Kidney epithelial cell (primary cell): ENCODE measurements at regions not wholly inside any gene's neighbourhood (a gene's known extent, or its start where the extent isn't known, plus 50 kb on each side); places are given as distances from the start of the nearest gene placed in this dataset.

Experiments
- DNase-seq: peaks from one replicate; pipeline ENCODE4 v3.0.0-alpha.2; 2010; ENCODE audit warnings: low read depth
- H3K27me3 ChIP-seq: 2 replicates; pipeline ENCODE4 v1.6.0; 2011; ENCODE audit warnings: low read length; ENCODE audit not compliant: control insufficient read depth, insufficient read depth
- H3K36me3 ChIP-seq: 2 replicates; pipeline ENCODE4 v1.5.1; 2011; ENCODE audit warnings: low read length; ENCODE audit not compliant: control insufficient read depth, insufficient read depth
- H3K4me3 ChIP-seq: 2 replicates; pipeline ENCODE4 v1.5.1; 2011; ENCODE audit warnings: low read depth, mild to moderate bottlenecking, control low read depth, low read length
- TF ChIP-seq, protein P1 (sequence below): IDR thresholded peaks from 2 replicates; pipeline ENCODE4 v1.5.1; 2011; ENCODE audit warnings: mild to moderate bottlenecking, moderate library complexity, low read length, control low read depth, inconsistent platforms; ENCODE audit not compliant: insufficient read depth, poor library complexity, severe bottlenecking

DNA sequence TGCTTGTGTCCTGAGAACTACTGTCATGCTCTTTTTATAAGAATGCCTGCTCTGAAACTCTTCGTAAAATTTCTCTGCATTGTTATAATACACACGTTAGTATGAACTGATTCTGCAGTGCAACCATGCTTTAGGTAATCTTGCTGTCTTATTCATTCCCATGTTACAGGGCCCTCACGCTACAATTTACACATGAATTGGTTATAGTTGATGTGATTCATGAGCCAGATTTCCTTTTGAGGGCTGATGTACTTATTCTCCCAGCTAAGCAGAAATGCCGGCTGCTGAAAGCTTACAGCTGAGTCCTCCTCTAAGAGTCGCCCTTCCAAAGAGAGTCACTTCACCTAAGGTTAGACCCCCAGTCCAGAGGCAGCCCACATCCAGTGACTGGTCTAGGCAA, 233.5 kb upstream of the PCSK5 start:
- Histone ChIP-seq H3K36me3 (no peaks in the 10 kb centered on the region), H3K27me3 (no peaks in the 10 kb centered on the region), H3K4me3 (no peak overlapping the region)
- no peak for DNase-seq
- TF ChIP-seq, protein P1, sequence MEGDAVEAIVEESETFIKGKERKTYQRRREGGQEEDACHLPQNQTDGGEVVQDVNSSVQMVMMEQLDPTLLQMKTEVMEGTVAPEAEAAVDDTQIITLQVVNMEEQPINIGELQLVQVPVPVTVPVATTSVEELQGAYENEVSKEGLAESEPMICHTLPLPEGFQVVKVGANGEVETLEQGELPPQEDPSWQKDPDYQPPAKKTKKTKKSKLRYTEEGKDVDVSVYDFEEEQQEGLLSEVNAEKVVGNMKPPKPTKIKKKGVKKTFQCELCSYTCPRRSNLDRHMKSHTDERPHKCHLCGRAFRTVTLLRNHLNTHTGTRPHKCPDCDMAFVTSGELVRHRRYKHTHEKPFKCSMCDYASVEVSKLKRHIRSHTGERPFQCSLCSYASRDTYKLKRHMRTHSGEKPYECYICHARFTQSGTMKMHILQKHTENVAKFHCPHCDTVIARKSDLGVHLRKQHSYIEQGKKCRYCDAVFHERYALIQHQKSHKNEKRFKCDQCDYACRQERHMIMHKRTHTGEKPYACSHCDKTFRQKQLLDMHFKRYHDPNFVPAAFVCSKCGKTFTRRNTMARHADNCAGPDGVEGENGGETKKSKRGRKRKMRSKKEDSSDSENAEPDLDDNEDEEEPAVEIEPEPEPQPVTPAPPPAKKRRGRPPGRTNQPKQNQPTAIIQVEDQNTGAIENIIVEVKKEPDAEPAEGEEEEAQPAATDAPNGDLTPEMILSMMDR: no peak

DNA sequence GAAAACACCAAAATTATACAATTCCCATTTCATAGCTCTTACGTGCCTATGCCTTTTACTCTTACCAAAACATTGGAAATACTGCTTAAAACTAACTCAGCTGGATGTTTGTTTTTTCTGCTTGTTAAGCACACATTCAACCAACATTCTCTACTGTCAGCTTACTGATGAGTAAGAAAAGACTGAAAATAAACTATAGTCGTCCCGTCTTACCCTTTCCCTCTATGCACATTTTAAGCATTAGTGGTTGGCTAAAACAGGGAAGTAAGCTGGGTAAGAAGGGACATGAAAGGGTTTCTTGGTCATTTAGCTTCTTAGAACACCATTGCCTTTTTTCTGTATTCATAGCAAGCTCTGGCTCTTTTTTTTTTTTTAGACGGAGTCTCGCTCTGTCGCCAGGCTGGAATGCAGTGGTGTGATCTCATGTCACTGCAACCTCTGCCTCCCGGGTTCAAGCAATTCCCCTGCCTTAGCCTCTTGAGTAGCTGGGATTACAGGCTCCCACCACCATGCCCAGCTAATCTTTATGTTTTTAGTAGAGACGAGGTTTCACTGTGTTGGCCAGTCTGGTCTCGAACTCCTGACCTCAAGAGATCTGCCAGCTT, 232.1 kb upstream of the PCSK5 start:
- peak; percentile 14 for DNase-seq
- TF ChIP-seq, protein P1: no peak
- Histone ChIP-seq H3K36me3 (no peaks in the 10 kb centered on the region), H3K4me3 (no peak overlapping the region), H3K27me3 (no peaks in the 10 kb centered on the region)

DNA sequence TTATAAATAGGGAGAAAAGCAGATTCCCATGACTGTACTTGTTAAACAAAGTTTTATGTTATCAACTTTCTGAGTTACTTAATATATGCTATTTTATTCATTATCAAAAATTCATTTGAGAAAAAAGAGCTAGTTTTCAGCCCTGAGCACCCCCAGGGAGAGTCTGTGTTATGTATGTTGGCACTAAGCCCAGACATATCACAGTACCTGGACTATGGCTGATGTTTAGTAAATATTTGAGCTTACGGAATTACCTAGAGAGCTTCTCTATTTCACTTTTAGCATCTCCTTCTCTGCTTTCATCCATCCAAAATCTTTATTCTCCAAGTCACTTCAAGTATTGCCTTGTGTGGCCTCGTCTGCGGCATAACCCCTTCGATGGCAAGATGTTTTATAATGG, 225.9 kb upstream of the PCSK5 start:
- TF ChIP-seq, protein P1: no peak
- DNase-seq: no peak
- Histone ChIP-seq H3K36me3 (no peaks in the 10 kb centered on the region), H3K27me3 (no peaks in the 10 kb centered on the region), H3K4me3 (no peak overlapping the region)

DNA sequence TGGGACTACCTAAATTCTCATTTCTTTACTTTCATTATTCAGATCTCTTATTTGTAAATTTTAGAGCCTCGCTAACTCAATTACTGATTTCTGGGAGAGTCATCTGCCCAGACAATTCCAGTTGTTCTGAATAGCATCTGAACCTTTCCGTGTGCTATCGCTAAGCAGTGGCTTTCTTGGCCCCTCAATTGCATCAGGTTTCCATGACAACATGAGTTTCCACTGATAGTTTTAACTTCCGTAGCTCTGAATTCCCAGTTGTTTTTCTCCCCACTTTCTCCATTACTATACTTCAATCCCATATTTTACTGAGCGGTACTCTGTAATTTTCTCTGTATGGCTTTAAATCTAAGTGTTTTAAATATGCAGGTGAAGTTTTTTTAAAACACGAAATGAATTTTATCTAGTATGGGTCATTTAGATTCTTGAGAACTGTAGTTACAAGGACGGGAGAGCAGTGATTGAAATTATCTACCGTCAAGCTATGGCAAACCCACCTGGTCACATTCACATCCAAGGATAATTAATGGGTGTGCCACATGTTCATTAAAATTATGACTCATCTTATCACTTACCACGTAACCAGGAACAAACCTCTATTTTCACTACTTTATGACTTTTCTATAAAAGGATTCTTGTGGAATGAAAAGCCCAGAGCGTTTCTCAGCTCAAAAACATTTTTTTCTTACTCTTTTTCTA, 223.5 kb upstream of the PCSK5 start:
- DNase-seq: no peak
- H3K36me3 ChIP-seq: no peaks in the 10 kb centered on the region
- H3K4me3 ChIP-seq: no peak overlapping the region
- TF ChIP-seq, protein P1: no peak
- no peaks in the 10 kb centered on the region for H3K27me3 ChIP-seq

DNA sequence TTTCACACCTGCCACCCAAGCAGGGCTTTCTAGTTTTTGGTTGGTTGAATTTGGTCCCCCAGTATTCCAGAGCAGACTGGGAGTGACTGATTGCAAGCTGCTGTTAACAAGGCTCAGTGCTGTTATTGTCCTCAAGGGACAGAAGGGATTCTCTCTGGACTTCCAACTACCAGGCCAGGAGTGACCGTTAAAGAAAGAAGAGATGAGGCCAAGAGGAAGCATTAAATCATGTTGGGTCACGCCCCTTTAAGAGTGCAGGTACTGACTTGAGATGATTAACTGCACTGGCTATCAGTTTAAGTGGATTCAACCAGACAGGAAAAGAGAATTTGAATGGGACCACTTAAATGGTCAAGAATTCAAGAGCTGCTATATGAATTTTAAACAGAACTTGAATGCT, 220.8 kb upstream of the PCSK5 start:
- TF ChIP-seq, protein P1: no peak
- H3K36me3 ChIP-seq: no peaks in the 10 kb centered on the region
- DNase-seq: no peak
- no peak overlapping the region for H3K4me3 ChIP-seq
- no peaks in the 10 kb centered on the region for H3K27me3 ChIP-seq

DNA sequence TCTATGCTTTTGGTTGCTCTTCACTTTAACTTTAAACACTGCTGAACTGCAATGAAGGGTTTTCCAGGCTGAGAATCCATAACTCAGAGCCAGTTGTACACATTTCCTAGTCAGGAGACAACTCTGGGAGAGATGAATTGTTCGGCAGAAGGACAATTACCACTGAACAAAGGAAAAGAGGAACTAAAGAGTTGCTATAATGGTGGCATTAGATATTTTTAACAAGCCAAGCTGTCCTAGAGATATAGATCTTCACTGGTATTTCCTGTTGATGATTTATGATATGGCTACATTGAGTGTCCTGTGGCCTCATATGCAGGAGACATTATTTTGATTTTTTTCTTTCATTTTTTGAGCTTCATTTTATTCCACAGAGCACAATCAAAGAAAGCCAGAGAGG, 219.1 kb upstream of the PCSK5 start:
- TF ChIP-seq, protein P1: no peak
- Histone ChIP-seq H3K27me3 (no peaks in the 10 kb centered on the region), H3K4me3 (no peak overlapping the region), H3K36me3 (no peaks in the 10 kb centered on the region)
- DNase-seq: no peak
